ENCODE measurements at regions not wholly inside any gene's neighbourhood (a gene's known extent, or its start where the extent isn't known, plus 50 kb on each side); places are given as distances from the start of the nearest gene placed in this dataset.

DNA sequence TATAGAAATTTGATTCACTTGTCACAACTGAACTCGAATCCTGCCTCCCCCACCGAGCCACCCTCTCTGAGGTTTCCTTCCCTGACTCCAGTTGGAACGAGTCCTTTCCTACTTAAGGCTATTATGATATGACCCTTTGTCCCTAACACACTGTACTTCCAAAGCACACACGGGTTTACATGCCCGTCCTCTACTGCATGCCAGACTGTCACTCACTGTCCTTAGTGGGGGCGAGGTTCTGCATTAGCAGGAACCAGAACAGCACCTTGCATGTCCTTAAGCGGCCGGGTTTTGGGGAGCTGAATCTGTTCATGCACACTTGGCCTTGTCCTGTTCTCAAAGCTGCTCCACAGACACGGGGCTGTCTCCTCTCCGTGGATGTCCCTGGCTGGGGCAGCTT is 164.6 kb upstream of the KCNJ6 start:
- TF ChIP-seq, protein P1, sequence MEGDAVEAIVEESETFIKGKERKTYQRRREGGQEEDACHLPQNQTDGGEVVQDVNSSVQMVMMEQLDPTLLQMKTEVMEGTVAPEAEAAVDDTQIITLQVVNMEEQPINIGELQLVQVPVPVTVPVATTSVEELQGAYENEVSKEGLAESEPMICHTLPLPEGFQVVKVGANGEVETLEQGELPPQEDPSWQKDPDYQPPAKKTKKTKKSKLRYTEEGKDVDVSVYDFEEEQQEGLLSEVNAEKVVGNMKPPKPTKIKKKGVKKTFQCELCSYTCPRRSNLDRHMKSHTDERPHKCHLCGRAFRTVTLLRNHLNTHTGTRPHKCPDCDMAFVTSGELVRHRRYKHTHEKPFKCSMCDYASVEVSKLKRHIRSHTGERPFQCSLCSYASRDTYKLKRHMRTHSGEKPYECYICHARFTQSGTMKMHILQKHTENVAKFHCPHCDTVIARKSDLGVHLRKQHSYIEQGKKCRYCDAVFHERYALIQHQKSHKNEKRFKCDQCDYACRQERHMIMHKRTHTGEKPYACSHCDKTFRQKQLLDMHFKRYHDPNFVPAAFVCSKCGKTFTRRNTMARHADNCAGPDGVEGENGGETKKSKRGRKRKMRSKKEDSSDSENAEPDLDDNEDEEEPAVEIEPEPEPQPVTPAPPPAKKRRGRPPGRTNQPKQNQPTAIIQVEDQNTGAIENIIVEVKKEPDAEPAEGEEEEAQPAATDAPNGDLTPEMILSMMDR (conservative IDR thresholded peaks at IDR 0.05 in 1 of 2, IDR thresholded peaks at IDR 0.05 in 1 of 2; ENCODE audit: low read depth in 1 of 2, low read length in 2 of 2), result no peak
- TF ChIP-seq EZH2 (IDR thresholded peaks at IDR 0.05; ENCODE audit: low read length, missing control alignments), result no peak

Measured in fibroblast of lung (primary cell).